Effector CD8-positive, alpha-beta T cell (primary cell): ENCODE measurements at regions not wholly inside any gene's neighbourhood (a gene's known extent, or its start where the extent isn't known, plus 50 kb on each side); places are given as distances from the start of the nearest gene placed in this dataset.
"Not testable (repeated sequence)": the region's sequence is repeated elsewhere in the genome, so short reads cannot be mapped to it uniquely, and the experiment has no call there.

Source experiments
- DNase-seq: peaks from one replicate; lab custom pipeline; 2025; lab: John Stamatoyannopoulos, UW

- no peak for DNase-seq
Measured at GRCh38 chr6:27674882-27675281, 202.0 kb upstream of the ZNF184 start.

- DNase-seq, result no peak
Measured at GRCh38 chr6:27672113-27672799, 199.4 kb upstream of the ZNF184 start.

GRCh38 chr6:27669624-27670301 is 196.9 kb upstream of the ZNF184 start:
- no peak for DNase-seq

- no peak for DNase-seq
Measured at GRCh38 chr6:27669295-27669623, 196.4 kb upstream of the ZNF184 start.

- DNase-seq, result no peak
Measured at GRCh38 chr6:27668442-27669294, 195.8 kb upstream of the ZNF184 start.

GRCh38 chr6:27667657-27668441 is 194.9 kb upstream of the ZNF184 start:
- DNase-seq, result no peak

DNA sequence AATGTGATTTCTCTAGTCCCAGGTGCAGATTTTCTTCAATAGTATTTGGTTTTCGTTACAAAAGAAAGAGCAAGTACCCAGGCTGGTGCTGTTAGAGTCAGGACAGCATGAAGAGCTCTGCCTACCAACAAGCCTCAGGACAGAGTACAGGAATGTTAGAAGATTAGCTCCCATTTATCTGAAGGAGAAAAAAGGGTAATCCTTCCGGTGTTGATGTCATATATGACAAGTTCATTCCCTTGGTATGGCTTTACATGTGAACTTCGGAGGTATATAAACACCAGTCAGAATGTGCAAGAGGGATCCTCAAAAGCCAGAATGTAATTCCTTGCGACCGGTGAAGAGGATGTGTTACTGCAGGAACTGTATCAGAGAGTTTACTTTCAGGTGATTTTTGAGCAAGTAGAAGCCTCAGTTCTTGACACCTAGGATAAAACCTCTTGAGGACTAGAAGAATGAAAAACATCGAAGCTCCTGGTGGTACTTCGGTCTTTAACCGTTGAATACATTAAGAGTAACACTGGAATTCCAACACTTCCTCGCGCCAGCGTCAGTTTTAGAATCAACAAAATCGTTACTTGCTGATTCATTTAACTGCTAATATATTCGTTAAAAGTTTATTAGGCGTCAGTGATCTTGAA is 194.2 kb upstream of the ZNF184 start:
- no peak for DNase-seq

DNA sequence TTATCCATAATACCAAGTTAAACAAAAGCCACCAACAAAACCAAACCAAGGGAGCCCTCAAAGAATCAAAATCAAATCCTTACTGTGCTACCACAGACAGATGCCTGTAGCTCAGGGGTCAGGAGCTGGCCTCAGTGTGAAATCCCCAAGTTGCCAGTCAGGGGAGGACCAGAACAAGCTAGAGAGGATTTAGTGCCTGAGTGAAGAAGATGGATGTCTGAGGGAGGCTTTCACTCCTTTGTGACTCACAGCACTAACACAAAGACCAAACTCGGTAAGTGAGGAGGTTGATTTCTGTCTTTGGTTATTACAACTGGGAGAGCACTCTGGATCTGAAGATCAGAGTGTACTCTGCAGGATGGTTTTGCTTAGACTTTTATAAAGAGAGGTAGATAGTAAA is 189.9 kb upstream of the ZNF184 start:
- no peak for DNase-seq

- not testable (repeated sequence) for DNase-seq
Measured at GRCh38 chr6:27662212-27662611, 189.3 kb upstream of the ZNF184 start.

DNA sequence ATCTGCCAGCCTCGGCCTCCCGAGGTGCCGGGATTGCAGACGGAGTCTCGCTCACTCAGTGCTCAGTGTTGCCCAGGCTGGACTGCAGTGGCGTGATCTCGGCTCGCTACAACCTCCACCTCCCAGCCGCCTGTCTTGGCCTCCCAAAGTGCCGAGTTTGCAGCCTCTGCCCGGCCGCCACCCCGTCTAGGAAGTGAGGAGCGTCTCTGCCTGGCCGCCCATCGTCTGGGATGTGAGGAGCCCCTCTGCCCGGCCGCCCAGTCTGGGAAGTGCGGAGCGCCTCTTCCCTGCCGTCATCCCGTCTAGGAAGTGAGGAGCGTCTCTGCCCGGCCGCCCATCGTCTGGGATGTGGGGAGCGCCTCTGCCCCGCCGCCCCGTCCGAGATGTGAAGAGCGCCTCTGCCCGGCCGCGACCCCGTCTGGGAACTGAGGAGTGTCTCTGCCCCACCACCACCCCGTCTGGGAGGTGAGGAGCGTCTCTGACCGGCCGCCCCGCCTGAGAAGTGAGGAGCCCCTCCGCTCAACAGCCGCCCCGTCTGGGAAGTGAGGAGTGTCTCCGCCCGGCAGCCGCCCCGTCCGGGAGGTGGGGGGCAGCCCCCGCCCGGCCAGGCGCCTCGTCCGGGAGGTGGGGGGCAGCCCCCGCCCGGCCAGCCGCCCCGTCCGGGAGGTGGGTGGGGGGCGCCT is 180.4 kb upstream of the ZNF184 start:
- not testable (repeated sequence) for DNase-seq

DNA sequence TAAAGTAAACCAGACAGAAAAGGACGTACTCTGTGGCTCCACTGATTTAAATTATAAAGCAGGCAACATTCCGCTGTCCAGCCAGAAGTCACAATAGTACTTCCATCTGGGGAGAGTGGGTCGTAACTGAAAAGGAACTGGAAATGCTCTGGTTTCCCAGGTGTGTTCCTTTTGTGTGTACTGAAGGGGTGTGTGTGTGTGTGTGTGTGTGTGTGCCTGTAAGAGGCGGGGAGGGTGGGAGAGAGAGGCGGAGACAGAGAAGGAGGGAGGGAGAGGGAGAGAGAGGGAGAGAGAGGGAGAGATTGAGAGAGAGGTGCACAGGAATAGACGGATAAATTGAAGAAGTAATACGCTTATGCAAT is 178.4 kb upstream of the ZNF184 start:
- DNase-seq, result no peak

DNA sequence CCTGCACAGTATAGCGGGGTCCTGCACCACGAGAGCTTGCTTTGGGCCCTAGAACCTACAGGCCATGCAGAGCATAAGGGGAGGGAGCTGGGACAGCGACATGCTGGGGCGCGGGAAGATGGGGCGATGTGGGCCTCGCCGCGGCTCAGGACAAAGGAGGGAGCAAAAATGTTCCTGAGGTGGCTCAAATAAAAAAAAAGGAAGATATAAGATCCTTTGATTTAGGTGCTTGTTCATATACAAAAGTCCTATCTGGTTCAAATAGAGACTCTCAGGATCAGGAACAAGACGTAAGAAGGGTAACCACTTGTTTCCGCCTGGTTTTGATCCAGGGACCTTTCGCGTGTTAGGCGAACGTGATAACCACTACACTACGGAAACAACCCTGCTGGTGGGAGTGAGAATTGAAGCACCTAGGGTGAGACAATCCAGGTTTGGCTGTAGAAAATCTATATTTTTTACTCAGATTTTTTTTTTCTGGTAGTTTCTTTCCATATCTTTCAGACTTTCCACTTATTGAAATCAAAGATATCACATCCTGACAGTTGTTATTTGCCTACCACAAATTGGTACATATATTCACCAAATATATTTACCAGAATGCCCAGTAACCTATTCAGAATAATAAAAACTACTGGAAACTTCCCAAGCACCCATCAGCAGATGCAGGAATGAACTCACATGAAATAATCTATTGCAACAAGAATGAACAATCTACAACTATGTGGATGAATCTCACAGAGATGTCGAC is 177.9 kb upstream of the ZNF184 start:
- no peak for DNase-seq

- DNase-seq, result no peak
Measured at GRCh38 chr6:27644528-27644927, 171.6 kb upstream of the ZNF184 start.

DNA sequence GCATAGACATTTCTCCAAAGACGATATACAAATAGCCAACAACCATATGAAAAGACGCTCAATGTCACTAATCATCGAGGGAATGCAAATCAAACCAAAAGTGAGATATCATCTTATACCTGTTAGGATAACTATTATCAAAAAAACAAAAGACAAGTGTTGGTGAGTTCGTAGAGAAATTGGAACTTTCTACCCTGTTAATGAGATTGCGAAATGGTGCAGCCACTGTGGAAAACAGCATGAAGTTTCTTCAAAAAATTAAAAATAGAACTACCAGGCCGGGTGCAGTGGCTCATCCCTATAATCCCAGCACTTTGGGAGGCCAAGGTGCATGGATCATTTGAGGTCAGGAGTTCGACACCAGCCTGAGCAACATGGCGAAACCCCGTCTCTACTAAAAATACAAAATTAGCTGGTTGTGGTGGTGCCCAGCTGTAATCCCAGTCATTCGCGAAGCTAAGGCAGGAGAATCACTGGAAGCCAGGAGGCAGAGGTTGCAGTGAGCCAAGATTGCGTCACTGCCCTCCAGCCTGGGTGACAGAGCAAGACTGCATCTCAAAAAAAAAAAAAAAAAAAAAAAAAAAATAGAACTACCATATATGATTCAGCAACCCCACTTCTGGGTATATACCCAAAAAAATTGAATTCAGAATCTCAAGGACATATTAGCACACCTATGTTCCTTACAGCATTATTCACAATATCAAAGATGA is 170.0 kb upstream of the ZNF184 start:
- no peak for DNase-seq

GRCh38 chr6:27635886-27636285 is 163.0 kb upstream of the ZNF184 start:
- DNase-seq, result not testable (repeated sequence)

GRCh38 chr6:27633221-27633688 is 160.3 kb upstream of the ZNF184 start:
- not testable (repeated sequence) for DNase-seq

DNA sequence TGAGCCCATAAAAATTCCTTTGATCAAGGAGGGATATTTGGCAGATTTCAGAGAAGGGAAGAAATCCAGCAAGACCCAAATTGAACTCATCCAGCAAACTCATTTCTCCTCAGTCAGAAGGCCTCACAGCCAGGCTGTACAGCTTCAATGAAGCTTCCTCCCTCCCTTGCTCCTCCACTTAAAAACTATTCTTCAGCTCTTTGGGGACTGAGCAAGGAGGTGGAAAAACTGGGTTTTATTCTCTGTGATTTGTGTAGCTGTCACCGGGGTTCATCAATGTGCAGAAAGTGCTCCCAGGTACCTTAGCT is 158.7 kb upstream of the ZNF184 start:
- no peak for DNase-seq

- DNase-seq, result no peak
Measured at GRCh38 chr6:27630727-27631608, 158.1 kb upstream of the ZNF184 start.
